ENCODE measurements at regions not wholly inside any gene's neighbourhood (a gene's known extent, or its start where the extent isn't known, plus 50 kb on each side); places are given as distances from the start of the nearest gene placed in this dataset.
A peak's percentile ranks its signal among the peaks of the same experiment; 100 is the strongest.
"Not testable (repeated sequence)": the region's sequence is repeated elsewhere in the genome, so short reads cannot be mapped to it uniquely, and the experiment has no call there.

- DNase-seq: no peak
Measured at GRCh38 chr21:24681456-24681855, 925.8 kb downstream of the MRPL39 start.

GRCh38 chr21:24671901-24672300 lies 935.4 kb downstream of the MRPL39 start:
- DNase-seq: no peak

- no peak for DNase-seq
Measured at GRCh38 chr21:24658926-24659325, 948.4 kb downstream of the MRPL39 start.

GRCh38 chr21:24658026-24658425 lies 949.3 kb downstream of the MRPL39 start:
- DNase-seq: peak; percentile 30

- DNase-seq: no peak
Measured at GRCh38 chr21:24649691-24650090, 957.6 kb downstream of the MRPL39 start.

GRCh38 chr21:24636696-24637095 lies 970.6 kb downstream of the MRPL39 start:
- no peak for DNase-seq

GRCh38 chr21:24634749-24635148 lies 972.5 kb downstream of the MRPL39 start:
- no peak for DNase-seq

GRCh38 chr21:24628536-24628935 lies 978.7 kb downstream of the MRPL39 start:
- DNase-seq: no peak

- no peak for DNase-seq
Measured at GRCh38 chr21:24628046-24628445, 979.2 kb downstream of the MRPL39 start.

- DNase-seq: no peak
Measured at GRCh38 chr21:24617819-24618218, 989.5 kb downstream of the MRPL39 start.

GRCh38 chr21:24594082-24594481 lies 1013.2 kb downstream of the MRPL39 start:
- DNase-seq: peak; percentile 9

- DNase-seq: no peak
Measured at GRCh38 chr21:24590261-24590660, 1017.0 kb downstream of the MRPL39 start.

- DNase-seq: no peak
Measured at GRCh38 chr21:24583473-24583872, 1023.8 kb downstream of the MRPL39 start.

GRCh38 chr21:24577301-24577700 lies 1030.0 kb downstream of the MRPL39 start:
- no peak for DNase-seq

- DNase-seq: no peak
Measured at GRCh38 chr21:24561291-24561690, 1046.0 kb downstream of the MRPL39 start.

GRCh38 chr21:24552491-24552890 lies 1054.8 kb downstream of the MRPL39 start:
- DNase-seq: no peak

- DNase-seq: no peak
Measured at GRCh38 chr21:24545807-24546361, 1061.4 kb downstream of the MRPL39 start.

GRCh38 chr21:24514081-24514733 lies 1093.1 kb downstream of the MRPL39 start:
- DNase-seq: peak; percentile 37

- DNase-seq: no peak
Measured at GRCh38 chr21:24509131-24509530, 1098.2 kb downstream of the MRPL39 start.

- DNase-seq: no peak
Measured at GRCh38 chr21:24486973-24487372, 1120.3 kb downstream of the MRPL39 start.

GRCh38 chr21:24483361-24483760 lies 1123.9 kb downstream of the MRPL39 start:
- not testable (repeated sequence) for DNase-seq

GRCh38 chr21:24470852-24471251 lies 1136.4 kb downstream of the MRPL39 start:
- DNase-seq: no peak

- DNase-seq: no peak
Measured at GRCh38 chr21:24456358-24456757, 1150.9 kb downstream of the MRPL39 start.

GRCh38 chr21:24450119-24450518 lies 1157.2 kb downstream of the MRPL39 start:
- DNase-seq: no peak

GRCh38 chr21:24445517-24445916 lies 1161.8 kb downstream of the MRPL39 start:
- DNase-seq: no peak

Measured in DMS53 (cell line).